ENCODE measurements at regions not wholly inside any gene's neighbourhood (a gene's known extent, or its start where the extent isn't known, plus 50 kb on each side); places are given as distances from the start of the nearest gene placed in this dataset.

DNA sequence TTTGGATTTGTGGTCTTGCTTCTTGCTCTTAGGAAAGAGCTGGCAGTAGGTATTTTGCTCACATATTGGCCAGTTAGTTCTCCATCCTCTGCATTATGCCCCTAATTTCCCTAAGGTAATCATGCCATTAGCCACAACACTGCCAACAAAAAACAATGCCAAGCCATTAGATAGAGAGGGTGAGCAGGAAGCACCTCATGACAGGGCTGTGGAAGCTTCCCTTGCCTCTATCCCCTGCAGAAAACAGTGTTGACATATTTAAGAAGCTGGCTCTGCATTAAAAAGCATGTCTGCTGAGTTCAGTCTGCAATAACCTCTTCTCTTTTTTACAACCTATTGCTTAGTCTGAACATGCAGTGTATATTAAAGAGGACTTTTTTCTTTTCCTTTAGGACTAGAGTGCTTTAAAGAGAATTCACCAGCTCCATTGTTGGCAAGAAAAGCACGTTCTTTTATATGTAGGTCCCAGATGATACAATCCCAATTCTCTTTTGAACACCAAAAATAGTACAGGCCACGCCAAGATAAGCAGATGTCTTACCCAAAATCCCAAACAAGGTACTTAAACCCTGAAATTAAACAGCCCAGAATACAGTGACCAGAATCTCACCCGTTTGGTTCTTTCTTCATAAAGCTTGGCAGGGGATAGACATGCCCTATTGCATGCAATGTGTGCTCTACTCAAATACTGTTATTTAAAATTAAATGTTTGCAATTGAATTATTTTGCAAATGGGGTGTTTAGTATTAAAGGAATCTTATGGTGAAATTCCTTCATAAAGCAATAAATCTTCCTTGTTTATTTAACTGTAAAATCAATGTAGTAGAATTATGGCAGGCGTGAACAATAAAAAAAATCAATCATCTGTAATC lies 93.7 kb upstream of the UBE3A start:
- Histone ChIP-seq H3K4me2 (replicated peaks; ENCODE audit: extremely low read depth, low read length, poor library complexity, severe bottlenecking) (no peak overlapping the region), H3K4me1 (ENCODE audit: control insufficient read depth in 1 of 2, insufficient read depth in 2 of 2, low read length in 2 of 2) (no peaks in the 10 kb centered on the region), H3K9me3 (replicated peaks in 1 of 2; ENCODE audit: control insufficient read depth in 1 of 2, insufficient read depth in 1 of 2, low read length in 2 of 2) (peaks cover 25 to 30% of the 10 kb centered on the region in 2 donors), H2AFZ (ENCODE audit: insufficient read depth, low read depth, low read length, poor library complexity, severe bottlenecking) (no peak overlapping the region), H3K9ac (ENCODE audit: insufficient read depth, low read length, poor library complexity, severe bottlenecking) (no peak overlapping the region), H4K20me1 (ENCODE audit: insufficient read depth, low read length) (no peaks in the 10 kb centered on the region), H3K27ac (ENCODE audit: low read depth in 1 of 2, low read length in 2 of 2) (no peak overlapping the region), H3K4me3 (replicated peaks in 1 of 3; ENCODE audit: low read depth in 2 of 3, low read length in 3 of 3) (no peak overlapping the region), H3K79me2 (ENCODE audit: insufficient read depth, low read length) (no peaks in the 10 kb centered on the region), H3K36me3 (replicated peaks in 1 of 2; ENCODE audit: control insufficient read depth in 1 of 2, insufficient read depth in 2 of 2, low read length in 2 of 2) (no peaks in the 10 kb centered on the region), H3K27me3 (ENCODE audit: control insufficient read depth in 2 of 2, insufficient read depth in 2 of 2, low read length in 2 of 2) (no peaks in the 10 kb centered on the region)
- WGBS (ENCODE audit: insufficient coverage): no CpG with 5 or more reads among the region's 4 CpGs
- intact Hi-C loops (cut with micrococcal nuclease): no loop called here
- no peak for DNase-seq
- Mint-ChIP-seq H3K27ac (no peak overlapping the region), H3K9me3 (peaks cover 5 to 42% (median 10%) of the 10 kb centered on the region in 7 donors), H3K4me3 (no peak overlapping the region), H3K27me3 (ENCODE audit: low read depth in 3 of 3) (no peaks in the 10 kb centered on the region), H3K36me3 (no peaks in the 10 kb centered on the region), H3K4me1 (no peaks in the 10 kb centered on the region)
- TF ChIP-seq CTCF (IDR thresholded peaks at IDR 0.05): no peak

DNA sequence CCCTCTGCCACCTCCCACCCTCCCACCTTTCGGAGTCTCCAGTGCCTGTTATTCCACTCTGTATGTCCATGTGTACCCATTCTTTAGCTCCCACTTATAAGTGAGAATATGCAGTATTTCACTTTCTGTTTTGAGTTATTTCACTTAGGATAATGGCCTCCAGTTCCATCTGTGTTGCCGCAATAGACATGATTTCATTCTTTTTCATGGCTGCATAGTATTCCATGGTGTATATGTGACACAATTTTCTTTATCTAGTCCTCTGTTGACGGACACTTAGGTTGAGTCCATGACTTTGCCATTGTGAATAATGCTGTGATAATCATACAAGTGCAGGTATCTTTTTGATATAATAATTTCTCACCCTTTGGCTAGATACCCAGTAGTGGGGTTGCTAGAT lies 91.0 kb upstream of the UBE3A start:
- Mint-ChIP-seq H3K27me3 (ENCODE audit: low read depth in 3 of 3) (no peaks in the 10 kb centered on the region), H3K4me3 (no peak overlapping the region), H3K9me3 (peaks cover 5 to 40% (median 10%) of the 10 kb centered on the region in 7 donors), H3K4me1 (no peaks in the 10 kb centered on the region), H3K36me3 (no peaks in the 10 kb centered on the region), H3K27ac (no peak overlapping the region)
- no peak for TF ChIP-seq CTCF (IDR thresholded peaks at IDR 0.05)
- no peak for DNase-seq
- WGBS (ENCODE audit: insufficient coverage): no CpG with 5 or more reads among the region's 3 CpGs
- no peak overlapping the region for H3K4me2 ChIP-seq (replicated peaks; ENCODE audit: extremely low read depth, low read length, poor library complexity, severe bottlenecking)
- H3K9ac ChIP-seq (ENCODE audit: insufficient read depth, low read length, poor library complexity, severe bottlenecking): no peak overlapping the region
- intact Hi-C loops (cut with micrococcal nuclease): no loop called here
- no peaks in the 10 kb centered on the region for H4K20me1 ChIP-seq (ENCODE audit: insufficient read depth, low read length)
- no peak overlapping the region for H2AFZ ChIP-seq (ENCODE audit: insufficient read depth, low read depth, low read length, poor library complexity, severe bottlenecking)
- peaks cover 17 to 27% of the 10 kb centered on the region in 2 donors for H3K9me3 ChIP-seq (replicated peaks in 1 of 2; ENCODE audit: control insufficient read depth in 1 of 2, insufficient read depth in 1 of 2, low read length in 2 of 2)
- H3K27me3 ChIP-seq (ENCODE audit: control insufficient read depth in 2 of 2, insufficient read depth in 2 of 2, low read length in 2 of 2): no peaks in the 10 kb centered on the region
- H3K27ac ChIP-seq (ENCODE audit: low read depth in 1 of 2, low read length in 2 of 2): no peak overlapping the region
- no peaks in the 10 kb centered on the region for H3K4me1 ChIP-seq (ENCODE audit: control insufficient read depth in 1 of 2, insufficient read depth in 2 of 2, low read length in 2 of 2)
- no peaks in the 10 kb centered on the region for H3K36me3 ChIP-seq (replicated peaks in 1 of 2; ENCODE audit: control insufficient read depth in 1 of 2, insufficient read depth in 2 of 2, low read length in 2 of 2)
- no peak overlapping the region for H3K4me3 ChIP-seq (replicated peaks in 1 of 3; ENCODE audit: low read depth in 2 of 3, low read length in 3 of 3)
- no peaks in the 10 kb centered on the region for H3K79me2 ChIP-seq (ENCODE audit: insufficient read depth, low read length)

Data from CD14-positive monocyte (primary cell).